ENCODE measurements at regions not wholly inside any gene's neighbourhood (a gene's known extent, or its start where the extent isn't known, plus 50 kb on each side); places are given as distances from the start of the nearest gene placed in this dataset.

- TF ChIP-seq CTCF (IDR thresholded peaks at IDR 0.05) = no peak
- no peak for TF ChIP-seq POLR2A (IDR thresholded peaks at IDR 0.05)
- TF ChIP-seq EP300 (IDR thresholded peaks at IDR 0.05) = no peak
Observed at GRCh38 chr21:38203229-38203628, 53.6 kb upstream of the KCNJ15 start.

Data from stomach (tissue), 4 donors.